ELF-1 (cell line): ENCODE measurements at regions not wholly inside any gene's neighbourhood (a gene's known extent, or its start where the extent isn't known, plus 50 kb on each side); places are given as distances from the start of the nearest gene placed in this dataset.

Source experiments
- DNase-seq: peaks from one replicate; pipeline ENCODE4 v3.0.0-alpha.2; 2016; ENCODE audit warnings: low read depth, low spot score

- no peak for DNase-seq
These were observed 243.3 kb downstream of the ENGASE start for GRCh38 chr17:79317916-79318315.

GRCh38 chr17:79316805-79317204, 242.2 kb downstream of the ENGASE start:
- DNase-seq, result no peak

- no peak for DNase-seq
These were observed 240.9 kb downstream of the ENGASE start for GRCh38 chr17:79315358-79316105.

- DNase-seq, result no peak
These were observed 240.2 kb downstream of the ENGASE start for GRCh38 chr17:79314617-79315357.

GRCh38 chr17:79311373-79311772, 236.7 kb downstream of the ENGASE start:
- no peak for DNase-seq

- DNase-seq, result no peak
These were observed 232.0 kb downstream of the ENGASE start for GRCh38 chr17:79306424-79307318.

- no peak for DNase-seq
These were observed 231.3 kb downstream of the ENGASE start for GRCh38 chr17:79305768-79306423.

GRCh38 chr17:79305376-79305767, 230.7 kb downstream of the ENGASE start:
- no peak for DNase-seq

GRCh38 chr17:79304884-79305283, 230.3 kb downstream of the ENGASE start:
- DNase-seq, result peak; percentile 14

GRCh38 chr17:79303641-79304205, 229.1 kb downstream of the ENGASE start:
- DNase-seq, result no peak

- DNase-seq, result no peak
These were observed 226.8 kb downstream of the ENGASE start for GRCh38 chr17:79301469-79301868.

- DNase-seq, result no peak
These were observed 224.7 kb downstream of the ENGASE start for GRCh38 chr17:79299349-79299748.

- no peak for DNase-seq
These were observed 224.2 kb downstream of the ENGASE start for GRCh38 chr17:79298799-79299198.

- DNase-seq, result no peak
These were observed 221.6 kb downstream of the ENGASE start for GRCh38 chr17:79296243-79296642.

GRCh38 chr17:79295307-79295706, 220.7 kb downstream of the ENGASE start:
- DNase-seq, result no peak

GRCh38 chr17:79294459-79295071, 219.9 kb downstream of the ENGASE start:
- peak; percentile 93 for DNase-seq

GRCh38 chr17:79292501-79292900, 217.9 kb downstream of the ENGASE start:
- DNase-seq, result no peak

- DNase-seq, result no peak
These were observed 216.8 kb downstream of the ENGASE start for GRCh38 chr17:79291391-79291790.

GRCh38 chr17:79290726-79291125, 216.1 kb downstream of the ENGASE start:
- DNase-seq, result no peak

GRCh38 chr17:79288950-79289349, 214.3 kb downstream of the ENGASE start:
- DNase-seq, result no peak

- no peak for DNase-seq
These were observed 211.8 kb downstream of the ENGASE start for GRCh38 chr17:79286440-79286839.
